Ovary (tissue), 7 donors: ENCODE measurements at regions not wholly inside any gene's neighbourhood (a gene's known extent, or its start where the extent isn't known, plus 50 kb on each side); places are given as distances from the start of the nearest gene placed in this dataset. TPM values are rescaled to one million over a fixed set of nuclear protein-coding genes. Genes with fewer than 3 reads are reported as not detected.

ENCODE experiments used
- DNase-seq, 5 donors: peaks; one replicate each; pipeline ENCODE4 v3.0.0-alpha.2; 2019 to 2020
- H3K27ac ChIP-seq, 2 donors: fragments of 200-600 bp; one replicate each; pipeline versions ENCODE4 v1.5.1 to v1.8.0; 2019 to 2022
- H3K27me3 ChIP-seq: fragments of 200-600 bp; one replicate; pipeline ENCODE4 v1.8.0; 2022
- H3K36me3 ChIP-seq: fragments of 200-600 bp; sonication (generic); one replicate; pipeline ENCODE4 v1.5.1; 2019
- H3K4me1 ChIP-seq: one replicate; pipeline ENCODE4 v1.8.1; 2013; ENCODE audit warnings: mild to moderate bottlenecking, moderate library complexity; ENCODE audit not compliant: insufficient read depth
- H3K4me3 ChIP-seq: fragments of 200-600 bp; sonication (generic); one replicate; pipeline ENCODE4 v1.5.1; 2017
- H3K9me3 ChIP-seq, 2 donors: fragments of 200-600 bp in 1 of 2; sonication (generic) in 1 of 2; one replicate each; pipeline versions ENCODE4 v1.5.1 to v1.8.1; 2013 to 2019; ENCODE audit warnings: mild to moderate bottlenecking in 1 of 2, moderate library complexity in 1 of 2
- EP300 ChIP-seq: sonication (generic); formaldehyde crosslinking; IDR thresholded peaks from one replicate; pipeline ENCODE4 v1.6.1; 2017; ENCODE audit warnings: antibody characterized with exemption
- POLR2A ChIP-seq: fragments of 450-650 bp; IDR thresholded peaks from one replicate; pipeline ENCODE4 v1.6.1; 2017; ENCODE audit warnings: antibody characterized with exemption, mild to moderate bottlenecking, moderate library complexity
- WGBS, 3 donors: extraction: QIAGEN DNeasy Blood & Tissue Kit in 1 of 3; methylation state at CpG; one replicate each; pipeline versions ENCODE4 v1.1.5 to v1.1.7; 2013 to 2017; 5-methylcytosine and 5-hydroxymethylcytosine counted together
- intact Hi-C, 4 donors: fragments of 100-400 bp; cut with DNase I; formaldehyde crosslinking; loops; one replicate each; pipeline versions ENCODE4 v1.11.0 to v1.15.1; 2022 to 2023
- small RNA-seq: library from RNA; depleted of rRNA; stranded (forward); fragments of <200 nt; gene quantifications from one replicate; pipeline ENCODE3, GENCODE V24; 2016
- TF ChIP-seq, protein P1 (sequence below), 3 donors: fragments of 450-650 bp in 2 of 3; fragments of 200-600 bp in 1 of 3; IDR thresholded peaks; one replicate each; pipeline versions ENCODE4 v1.5.1 to v1.8.0; 2016 to 2022; ENCODE audit warnings: antibody characterized with exemption in 3 of 3, mild to moderate bottlenecking in 1 of 3
- donor health status: DM: no; HTN: no; CAD: no; lungs with moderate emphysema.
- donor health status: DM: no; HTN: no; CAD: no.
- donor health status: Bipolar disorder and iron deficiency.
- donor health status: DM: no; HTN: no; CAD: no.
- donor health status: DM: yes; HTN: yes; CAD: no.

DNA sequence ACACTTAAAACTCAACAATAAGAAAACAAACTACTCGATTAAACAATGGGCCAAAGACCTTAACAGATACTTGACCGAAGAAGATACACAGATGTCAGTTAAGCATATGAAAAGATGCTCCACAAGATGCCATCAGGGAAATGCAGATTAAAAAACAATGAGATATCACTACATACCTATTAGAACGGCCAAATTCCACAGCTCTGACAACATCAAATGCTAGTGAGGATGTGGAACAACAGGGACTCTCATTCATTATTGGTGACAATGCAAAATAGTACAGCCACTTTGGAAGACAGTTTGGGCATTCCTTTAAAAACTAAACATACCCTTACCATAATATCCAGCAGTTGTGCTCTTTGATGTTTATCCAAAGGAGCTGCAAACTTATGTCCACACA, 59.1 kb upstream of the UBE3A start:
- no peaks in the 10 kb centered on the region for H3K36me3 ChIP-seq
- no peak for TF ChIP-seq EP300
- TF ChIP-seq POLR2A = no peak
- TF ChIP-seq, protein P1, sequence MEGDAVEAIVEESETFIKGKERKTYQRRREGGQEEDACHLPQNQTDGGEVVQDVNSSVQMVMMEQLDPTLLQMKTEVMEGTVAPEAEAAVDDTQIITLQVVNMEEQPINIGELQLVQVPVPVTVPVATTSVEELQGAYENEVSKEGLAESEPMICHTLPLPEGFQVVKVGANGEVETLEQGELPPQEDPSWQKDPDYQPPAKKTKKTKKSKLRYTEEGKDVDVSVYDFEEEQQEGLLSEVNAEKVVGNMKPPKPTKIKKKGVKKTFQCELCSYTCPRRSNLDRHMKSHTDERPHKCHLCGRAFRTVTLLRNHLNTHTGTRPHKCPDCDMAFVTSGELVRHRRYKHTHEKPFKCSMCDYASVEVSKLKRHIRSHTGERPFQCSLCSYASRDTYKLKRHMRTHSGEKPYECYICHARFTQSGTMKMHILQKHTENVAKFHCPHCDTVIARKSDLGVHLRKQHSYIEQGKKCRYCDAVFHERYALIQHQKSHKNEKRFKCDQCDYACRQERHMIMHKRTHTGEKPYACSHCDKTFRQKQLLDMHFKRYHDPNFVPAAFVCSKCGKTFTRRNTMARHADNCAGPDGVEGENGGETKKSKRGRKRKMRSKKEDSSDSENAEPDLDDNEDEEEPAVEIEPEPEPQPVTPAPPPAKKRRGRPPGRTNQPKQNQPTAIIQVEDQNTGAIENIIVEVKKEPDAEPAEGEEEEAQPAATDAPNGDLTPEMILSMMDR (IDR thresholded peaks at IDR 0.05) = no peak
- DNase-seq = no peak
- intact Hi-C loops = no loop called here
- H3K9me3 ChIP-seq = no peaks in the 10 kb centered on the region
- H3K27ac ChIP-seq = no peak overlapping the region
- H3K4me3 ChIP-seq = no peak overlapping the region
- H3K27me3 ChIP-seq = no peaks in the 10 kb centered on the region
- H3K4me1 ChIP-seq = no peaks in the 10 kb centered on the region
- WGBS, 3 donors = 70 to 80% (median 79%) methylated on average over 3 of the region's 3 CpGs

DNA sequence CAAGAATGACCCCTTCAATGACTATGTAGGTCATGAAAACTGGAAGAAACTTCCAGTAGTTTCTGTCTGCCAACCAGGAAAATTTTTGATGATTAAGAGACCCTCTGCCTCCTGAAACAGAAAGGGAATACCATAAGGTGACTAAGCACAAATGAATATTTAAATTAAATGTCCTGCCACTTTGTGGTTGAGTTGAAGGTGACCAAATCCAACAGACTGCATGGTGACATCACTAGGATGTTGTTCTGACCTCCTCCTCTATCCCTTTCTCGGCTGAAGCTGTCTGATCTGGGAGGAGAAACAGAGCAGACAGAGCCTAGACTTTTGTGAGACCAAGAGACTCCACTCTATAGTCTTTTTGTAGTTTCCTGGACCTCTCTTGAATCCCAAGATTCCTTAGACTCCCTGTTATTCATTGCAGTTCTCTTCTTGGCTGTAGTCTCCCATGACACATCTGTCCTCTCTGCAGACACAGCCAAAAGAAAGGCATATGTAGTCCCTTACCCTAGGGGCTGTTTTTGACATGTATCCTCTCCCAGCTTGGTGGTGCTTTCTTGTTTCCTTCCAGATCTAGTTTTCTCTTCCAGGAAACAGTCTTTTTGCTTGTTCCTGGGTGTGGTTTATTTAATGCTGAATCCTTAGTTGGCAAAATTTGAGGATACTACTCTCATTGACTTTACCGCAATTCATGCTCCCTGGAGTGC, 55.2 kb upstream of the UBE3A start:
- H3K27ac ChIP-seq = no peak overlapping the region
- intact Hi-C loops = no loop called here
- TF ChIP-seq POLR2A = no peak
- TF ChIP-seq, protein P1 (IDR thresholded peaks at IDR 0.05) = no peak
- TF ChIP-seq EP300 = no peak
- no peak for DNase-seq
- H3K4me1 ChIP-seq = no peaks in the 10 kb centered on the region
- H3K4me3 ChIP-seq = no peak overlapping the region
- 81 to 89% (median 84%) methylated on average over 2 of the region's 2 CpGs for WGBS, 3 donors
- H3K9me3 ChIP-seq = no peaks in the 10 kb centered on the region
- H3K27me3 ChIP-seq = no peaks in the 10 kb centered on the region
- H3K36me3 ChIP-seq = no peaks in the 10 kb centered on the region

DNA sequence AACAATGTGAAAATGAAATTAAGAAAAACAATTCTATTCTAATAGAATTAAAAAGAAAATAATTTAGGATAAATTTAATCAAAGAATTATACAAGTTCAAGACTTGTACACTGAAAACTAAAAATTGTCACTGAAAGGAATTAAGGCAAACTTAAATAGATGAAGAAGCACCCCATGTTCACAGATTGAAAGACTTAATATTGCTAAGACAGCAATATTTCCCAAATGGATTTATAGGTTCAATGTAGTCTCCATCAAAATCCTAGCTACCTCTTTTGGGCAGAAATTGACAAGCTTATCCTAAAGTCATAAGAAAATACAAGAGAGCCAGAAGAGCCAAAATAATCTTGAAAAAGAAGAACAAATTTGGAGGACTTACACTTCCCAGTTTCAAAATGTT, 53.5 kb upstream of the UBE3A start:
- no peaks in the 10 kb centered on the region for H3K9me3 ChIP-seq
- H3K4me1 ChIP-seq = no peaks in the 10 kb centered on the region
- H3K27me3 ChIP-seq = no peaks in the 10 kb centered on the region
- no peak overlapping the region for H3K27ac ChIP-seq
- H3K36me3 ChIP-seq = no peaks in the 10 kb centered on the region
- H3K4me3 ChIP-seq = no peak overlapping the region
- DNase-seq = no peak
- no peak for TF ChIP-seq POLR2A
- TF ChIP-seq, protein P1 (IDR thresholded peaks at IDR 0.05) = no peak
- no peak for TF ChIP-seq EP300
- intact Hi-C loops = no loop called here

Small RNA genes lying in the stretch of these regions (small RNA-seq; reads per million reads assigned to genes)
- not detected for gene AC023449.1
